GM12892 (cell line): ENCODE measurements at regions not wholly inside any gene's neighbourhood (a gene's known extent, or its start where the extent isn't known, plus 50 kb on each side); places are given as distances from the start of the nearest gene placed in this dataset.
"Not testable (repeated sequence)": the region's sequence is repeated elsewhere in the genome, so short reads cannot be mapped to it uniquely, and the experiment has no call there.

Source experiments
- POLR2A ChIP-seq: IDR thresholded peaks from 2 replicates; pipeline ENCODE4 v1.6.1; 2011; ENCODE audit warnings: low read depth, low read length, control low read depth
- POLR2AphosphoS5 ChIP-seq: IDR thresholded peaks from 2 replicates; pipeline ENCODE4 v1.6.1; 2011; ENCODE audit warnings: low read depth, low read length, control low read depth
- TAF1 ChIP-seq: IDR thresholded peaks from 2 replicates; pipeline ENCODE4 v1.6.1; 2011; ENCODE audit warnings: low read depth, mild to moderate bottlenecking, control low read depth, low read length, borderline replicate concordance

DNA sequence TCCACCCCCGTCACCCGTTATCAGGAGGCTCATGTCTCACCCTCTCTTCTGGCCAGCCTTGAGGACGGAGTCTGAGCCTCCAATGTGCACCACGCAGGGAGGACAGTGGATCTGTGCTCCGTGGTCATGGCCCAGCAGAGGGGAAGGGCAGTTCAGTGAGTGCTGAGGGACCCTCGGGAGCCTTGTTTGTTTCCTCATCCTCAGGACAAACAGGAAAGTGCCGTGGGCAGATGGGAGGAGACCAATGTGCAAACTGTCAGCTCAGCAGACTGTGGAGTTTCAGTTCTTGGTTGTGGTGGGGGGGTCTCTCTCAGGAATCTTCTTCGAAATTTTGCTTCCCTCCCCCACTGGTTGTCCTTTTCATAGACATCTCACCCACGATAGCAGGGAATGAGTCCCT, 429.6 kb downstream of the DIRAS2 start:
- TF ChIP-seq POLR2AphosphoS5, POLR2A, TAF1: not testable (repeated sequence)
